ENCODE measurements at regions not wholly inside any gene's neighbourhood (a gene's known extent, or its start where the extent isn't known, plus 50 kb on each side); places are given as distances from the start of the nearest gene placed in this dataset.

DNA sequence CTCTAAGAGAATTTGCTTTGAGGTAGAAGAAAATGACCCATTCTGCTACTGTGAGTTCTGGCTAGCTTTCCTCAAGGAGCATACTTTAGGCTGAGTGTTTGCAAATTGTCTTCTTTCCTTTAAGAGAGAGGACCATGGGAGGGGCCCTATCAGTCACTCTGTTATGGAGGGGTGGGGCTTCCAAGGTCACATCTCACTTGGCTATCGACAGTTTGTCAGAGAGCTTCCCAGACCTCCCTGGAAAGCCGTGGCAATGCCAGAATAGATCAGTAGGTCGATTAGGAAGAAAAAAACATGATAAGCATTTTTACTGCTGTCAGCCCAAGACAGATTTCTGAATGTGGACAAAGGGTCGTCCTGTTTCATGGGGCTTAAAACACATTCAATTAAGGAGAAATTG lies 93.3 kb downstream of the OXGR1 start:
- POLR2A ChIA-PET: no interaction called here
- TF ChIP-seq, protein P1, sequence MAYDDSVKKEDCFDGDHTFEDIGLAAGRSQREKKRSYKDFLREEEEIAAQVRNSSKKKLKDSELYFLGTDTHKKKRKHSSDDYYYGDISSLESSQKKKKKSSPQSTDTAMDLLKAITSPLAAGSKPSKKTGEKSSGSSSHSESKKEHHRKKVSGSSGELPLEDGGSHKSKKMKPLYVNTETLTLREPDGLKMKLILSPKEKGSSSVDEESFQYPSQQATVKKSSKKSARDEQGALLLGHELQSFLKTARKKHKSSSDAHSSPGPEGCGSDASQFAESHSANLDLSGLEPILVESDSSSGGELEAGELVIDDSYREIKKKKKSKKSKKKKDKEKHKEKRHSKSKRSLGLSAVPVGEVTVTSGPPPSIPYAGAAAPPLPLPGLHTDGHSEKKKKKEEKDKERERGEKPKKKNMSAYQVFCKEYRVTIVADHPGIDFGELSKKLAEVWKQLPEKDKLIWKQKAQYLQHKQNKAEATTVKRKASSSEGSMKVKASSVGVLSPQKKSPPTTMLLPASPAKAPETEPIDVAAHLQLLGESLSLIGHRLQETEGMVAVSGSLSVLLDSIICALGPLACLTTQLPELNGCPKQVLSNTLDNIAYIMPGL (CRISPR knock-in tag; IDR thresholded peaks at IDR 0.05): no peak
- TF ChIP-seq, protein P2, sequence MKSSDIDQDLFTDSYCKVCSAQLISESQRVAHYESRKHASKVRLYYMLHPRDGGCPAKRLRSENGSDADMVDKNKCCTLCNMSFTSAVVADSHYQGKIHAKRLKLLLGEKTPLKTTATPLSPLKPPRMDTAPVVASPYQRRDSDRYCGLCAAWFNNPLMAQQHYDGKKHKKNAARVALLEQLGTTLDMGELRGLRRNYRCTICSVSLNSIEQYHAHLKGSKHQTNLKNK (CRISPR knock-in tag; IDR thresholded peaks at IDR 0.05): no peak
- TF ChIP-seq TEAD4 (CRISPR knock-in tag; IDR thresholded peaks at IDR 0.05): no peak
- TF ChIP-seq TP53 (CRISPR knock-in tag; IDR thresholded peaks at IDR 0.05): no peak
- TF ChIP-seq ZNF416 (CRISPR knock-in tag; IDR thresholded peaks at IDR 0.05): no peak
- TF ChIP-seq, protein P3, sequence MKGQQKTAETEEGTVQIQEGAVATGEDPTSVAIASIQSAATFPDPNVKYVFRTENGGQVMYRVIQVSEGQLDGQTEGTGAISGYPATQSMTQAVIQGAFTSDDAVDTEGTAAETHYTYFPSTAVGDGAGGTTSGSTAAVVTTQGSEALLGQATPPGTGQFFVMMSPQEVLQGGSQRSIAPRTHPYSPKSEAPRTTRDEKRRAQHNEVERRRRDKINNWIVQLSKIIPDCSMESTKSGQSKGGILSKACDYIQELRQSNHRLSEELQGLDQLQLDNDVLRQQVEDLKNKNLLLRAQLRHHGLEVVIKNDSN (CRISPR knock-in tag; IDR thresholded peaks at IDR 0.05): no peak
- Mint-ChIP-seq H3K27me3 (ENCODE audit: low read depth) (no peaks in the 10 kb centered on the region), H3K4me3 (no peak overlapping the region), H3K9me3 (peaks cover 3% of the 10 kb centered on the region), H3K36me3 (no peaks in the 10 kb centered on the region), H3K4me1 (peaks cover 33% of the 10 kb centered on the region), H3K27ac (no peak overlapping the region)
- ATAC-seq: peak; percentile 85
- CTCF ChIA-PET: no interaction called here
- DNase-seq (ENCODE audit: low spot score): peak; percentile 19

DNA sequence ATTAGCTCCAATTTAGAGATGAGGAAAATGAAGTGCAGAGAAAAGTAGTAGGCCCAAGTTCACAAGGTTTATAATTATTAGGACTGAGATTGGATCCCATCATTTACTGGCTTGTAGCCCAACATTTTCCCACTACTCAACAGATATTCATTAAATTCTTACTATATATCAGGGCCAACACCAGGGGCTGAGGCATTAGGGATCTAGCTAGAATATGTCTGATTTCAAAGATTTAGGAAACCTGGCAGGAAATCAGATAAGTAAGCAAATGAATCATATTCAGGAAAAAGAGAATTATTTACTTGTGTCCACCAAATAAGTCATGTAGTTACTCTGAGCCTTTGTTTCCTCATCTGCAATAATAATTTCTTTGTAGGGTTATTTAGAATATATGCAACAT lies 94.3 kb downstream of the OXGR1 start:
- H3K4me1 Mint-ChIP-seq: peaks cover 33% of the 10 kb centered on the region
- no peak overlapping the region for H3K4me3 Mint-ChIP-seq
- ChIA-PET POLR2A (no interaction called here), CTCF (no interaction called here)
- peaks cover 13% of the 10 kb centered on the region for H3K9me3 Mint-ChIP-seq
- H3K36me3 Mint-ChIP-seq: peaks cover 6% of the 10 kb centered on the region
- TF ChIP-seq, protein P4, sequence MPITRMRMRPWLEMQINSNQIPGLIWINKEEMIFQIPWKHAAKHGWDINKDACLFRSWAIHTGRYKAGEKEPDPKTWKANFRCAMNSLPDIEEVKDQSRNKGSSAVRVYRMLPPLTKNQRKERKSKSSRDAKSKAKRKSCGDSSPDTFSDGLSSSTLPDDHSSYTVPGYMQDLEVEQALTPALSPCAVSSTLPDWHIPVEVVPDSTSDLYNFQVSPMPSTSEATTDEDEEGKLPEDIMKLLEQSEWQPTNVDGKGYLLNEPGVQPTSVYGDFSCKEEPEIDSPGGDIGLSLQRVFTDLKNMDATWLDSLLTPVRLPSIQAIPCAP (CRISPR knock-in tag; IDR thresholded peaks at IDR 0.05): no peak
- TF ChIP-seq ZNF396 (CRISPR knock-in tag; IDR thresholded peaks at IDR 0.05; ENCODE audit: borderline replicate concordance) (no peak), TP53 (CRISPR knock-in tag; IDR thresholded peaks at IDR 0.05) (no peak)
- H3K27ac Mint-ChIP-seq: no peak overlapping the region
- no peak for ATAC-seq
- no peak for DNase-seq (ENCODE audit: low spot score)
- no peaks in the 10 kb centered on the region for H3K27me3 Mint-ChIP-seq (ENCODE audit: low read depth)

DNA sequence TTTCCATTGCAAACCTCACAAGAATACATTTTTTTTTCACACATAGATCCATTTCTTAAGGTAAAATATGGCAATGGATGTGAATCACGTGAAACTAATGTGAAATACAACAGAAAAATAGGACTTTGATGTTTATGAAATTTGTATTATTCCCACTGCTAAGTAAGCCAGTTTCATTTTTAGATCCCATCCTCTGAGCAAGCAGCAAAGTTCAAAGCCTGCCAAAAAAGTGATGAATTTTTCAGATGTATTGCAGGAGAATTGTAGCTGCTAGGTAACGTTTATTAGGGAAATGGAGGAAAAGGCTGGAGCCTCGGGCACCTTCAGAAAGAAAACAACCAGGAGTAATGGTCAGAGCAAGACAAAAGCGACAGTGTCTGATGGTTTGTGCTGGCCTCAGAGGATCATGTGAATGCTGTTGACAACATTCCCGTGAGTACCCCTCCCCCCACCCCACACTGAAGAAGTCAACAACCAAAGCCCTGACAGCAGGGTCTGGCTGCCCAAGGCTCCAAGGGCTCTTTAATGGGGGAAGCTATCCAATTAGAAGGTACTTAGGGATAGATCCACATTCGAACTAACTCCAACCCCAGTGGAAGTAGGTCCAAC lies 95.5 kb downstream of the OXGR1 start:
- peaks cover 24% of the 10 kb centered on the region for H3K4me1 Mint-ChIP-seq
- H3K27ac Mint-ChIP-seq: peak overlapping the region; percentile 82
- ATAC-seq (peak; percentile 65), DNase-seq (ENCODE audit: low spot score) (no peak)
- H3K36me3 Mint-ChIP-seq: peaks cover 10% of the 10 kb centered on the region
- no peak for TF ChIP-seq TEAD4 (CRISPR knock-in tag; IDR thresholded peaks at IDR 0.05)
- TF ChIP-seq FOXJ3 (CRISPR knock-in tag; IDR thresholded peaks at IDR 0.05; ENCODE audit: borderline replicate concordance): no peak
- no peak for TF ChIP-seq OVOL2 (CRISPR knock-in tag; IDR thresholded peaks at IDR 0.05; ENCODE audit: borderline replicate concordance)
- TF ChIP-seq GTF2I (CRISPR knock-in tag; conservative IDR thresholded peaks at IDR 0.05): no peak
- TF ChIP-seq, protein P5, sequence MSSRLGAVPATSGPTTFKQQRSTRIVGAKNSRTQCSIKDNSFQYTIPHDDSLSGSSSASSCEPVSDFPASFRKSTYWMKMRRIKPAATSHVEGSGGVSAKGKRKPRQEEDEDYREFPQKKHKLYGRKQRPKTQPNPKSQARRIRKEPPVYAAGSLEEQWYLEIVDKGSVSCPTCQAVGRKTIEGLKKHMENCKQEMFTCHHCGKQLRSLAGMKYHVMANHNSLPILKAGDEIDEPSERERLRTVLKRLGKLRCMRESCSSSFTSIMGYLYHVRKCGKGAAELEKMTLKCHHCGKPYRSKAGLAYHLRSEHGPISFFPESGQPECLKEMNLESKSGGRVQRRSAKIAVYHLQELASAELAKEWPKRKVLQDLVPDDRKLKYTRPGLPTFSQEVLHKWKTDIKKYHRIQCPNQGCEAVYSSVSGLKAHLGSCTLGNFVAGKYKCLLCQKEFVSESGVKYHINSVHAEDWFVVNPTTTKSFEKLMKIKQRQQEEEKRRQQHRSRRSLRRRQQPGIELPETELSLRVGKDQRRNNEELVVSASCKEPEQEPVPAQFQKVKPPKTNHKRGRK (CRISPR knock-in tag; IDR thresholded peaks at IDR 0.05; ENCODE audit: borderline replicate concordance): no peak
- TF ChIP-seq IRF2 (CRISPR knock-in tag; IDR thresholded peaks at IDR 0.05; ENCODE audit: borderline replicate concordance, low read depth): no peak
- no peak overlapping the region for H3K4me3 Mint-ChIP-seq
- no peaks in the 10 kb centered on the region for H3K27me3 Mint-ChIP-seq (ENCODE audit: low read depth)
- POLR2A ChIA-PET: no interaction called here
- CTCF ChIA-PET: no interaction called here
- H3K9me3 Mint-ChIP-seq: peaks cover 19% of the 10 kb centered on the region

DNA sequence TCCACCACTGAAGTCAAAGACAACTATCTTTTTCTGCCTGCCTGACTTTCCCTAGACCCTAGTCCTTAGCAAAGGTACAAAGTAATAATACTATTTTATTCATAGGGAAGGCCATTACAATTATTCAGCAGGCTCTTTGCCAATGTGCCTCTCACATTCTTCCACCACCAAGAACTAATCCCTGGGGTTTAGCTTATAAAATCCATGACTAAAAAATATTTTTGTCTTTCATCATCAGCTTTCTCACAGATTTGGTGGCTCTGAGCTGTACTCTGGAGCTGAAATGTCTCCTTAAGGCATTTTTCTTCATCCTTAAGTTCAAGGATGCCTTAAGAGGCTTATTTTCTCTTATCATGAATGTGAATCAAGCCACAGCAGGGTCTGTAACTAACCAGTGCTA lies 96.1 kb downstream of the OXGR1 start:
- H3K4me1 Mint-ChIP-seq: peaks cover 22% of the 10 kb centered on the region
- H3K36me3 Mint-ChIP-seq: peaks cover 10% of the 10 kb centered on the region
- H3K9me3 Mint-ChIP-seq: peaks cover 19% of the 10 kb centered on the region
- ATAC-seq: no peak
- H3K4me3 Mint-ChIP-seq: no peak overlapping the region
- no peak overlapping the region for H3K27ac Mint-ChIP-seq
- DNase-seq (ENCODE audit: low spot score): no peak
- no peaks in the 10 kb centered on the region for H3K27me3 Mint-ChIP-seq (ENCODE audit: low read depth)
- ChIA-PET POLR2A (no interaction called here), CTCF (no interaction called here)
- TF ChIP-seq JUN (CRISPR knock-in tag; IDR thresholded peaks at IDR 0.05) (no peak), RORB (CRISPR knock-in tag; IDR thresholded peaks at IDR 0.05) (no peak), ZNF416 (CRISPR knock-in tag; IDR thresholded peaks at IDR 0.05) (no peak), OVOL2 (CRISPR knock-in tag; IDR thresholded peaks at IDR 0.05; ENCODE audit: borderline replicate concordance) (no peak)
- TF ChIP-seq, protein P6, sequence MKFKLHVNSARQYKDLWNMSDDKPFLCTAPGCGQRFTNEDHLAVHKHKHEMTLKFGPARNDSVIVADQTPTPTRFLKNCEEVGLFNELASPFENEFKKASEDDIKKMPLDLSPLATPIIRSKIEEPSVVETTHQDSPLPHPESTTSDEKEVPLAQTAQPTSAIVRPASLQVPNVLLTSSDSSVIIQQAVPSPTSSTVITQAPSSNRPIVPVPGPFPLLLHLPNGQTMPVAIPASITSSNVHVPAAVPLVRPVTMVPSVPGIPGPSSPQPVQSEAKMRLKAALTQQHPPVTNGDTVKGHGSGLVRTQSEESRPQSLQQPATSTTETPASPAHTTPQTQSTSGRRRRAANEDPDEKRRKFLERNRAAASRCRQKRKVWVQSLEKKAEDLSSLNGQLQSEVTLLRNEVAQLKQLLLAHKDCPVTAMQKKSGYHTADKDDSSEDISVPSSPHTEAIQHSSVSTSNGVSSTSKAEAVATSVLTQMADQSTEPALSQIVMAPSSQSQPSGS (CRISPR knock-in tag; IDR thresholded peaks at IDR 0.05; ENCODE audit: borderline replicate concordance, low read depth): no peak
- TF ChIP-seq, protein P2 (CRISPR knock-in tag; IDR thresholded peaks at IDR 0.05): no peak
- TF ChIP-seq, protein P7, sequence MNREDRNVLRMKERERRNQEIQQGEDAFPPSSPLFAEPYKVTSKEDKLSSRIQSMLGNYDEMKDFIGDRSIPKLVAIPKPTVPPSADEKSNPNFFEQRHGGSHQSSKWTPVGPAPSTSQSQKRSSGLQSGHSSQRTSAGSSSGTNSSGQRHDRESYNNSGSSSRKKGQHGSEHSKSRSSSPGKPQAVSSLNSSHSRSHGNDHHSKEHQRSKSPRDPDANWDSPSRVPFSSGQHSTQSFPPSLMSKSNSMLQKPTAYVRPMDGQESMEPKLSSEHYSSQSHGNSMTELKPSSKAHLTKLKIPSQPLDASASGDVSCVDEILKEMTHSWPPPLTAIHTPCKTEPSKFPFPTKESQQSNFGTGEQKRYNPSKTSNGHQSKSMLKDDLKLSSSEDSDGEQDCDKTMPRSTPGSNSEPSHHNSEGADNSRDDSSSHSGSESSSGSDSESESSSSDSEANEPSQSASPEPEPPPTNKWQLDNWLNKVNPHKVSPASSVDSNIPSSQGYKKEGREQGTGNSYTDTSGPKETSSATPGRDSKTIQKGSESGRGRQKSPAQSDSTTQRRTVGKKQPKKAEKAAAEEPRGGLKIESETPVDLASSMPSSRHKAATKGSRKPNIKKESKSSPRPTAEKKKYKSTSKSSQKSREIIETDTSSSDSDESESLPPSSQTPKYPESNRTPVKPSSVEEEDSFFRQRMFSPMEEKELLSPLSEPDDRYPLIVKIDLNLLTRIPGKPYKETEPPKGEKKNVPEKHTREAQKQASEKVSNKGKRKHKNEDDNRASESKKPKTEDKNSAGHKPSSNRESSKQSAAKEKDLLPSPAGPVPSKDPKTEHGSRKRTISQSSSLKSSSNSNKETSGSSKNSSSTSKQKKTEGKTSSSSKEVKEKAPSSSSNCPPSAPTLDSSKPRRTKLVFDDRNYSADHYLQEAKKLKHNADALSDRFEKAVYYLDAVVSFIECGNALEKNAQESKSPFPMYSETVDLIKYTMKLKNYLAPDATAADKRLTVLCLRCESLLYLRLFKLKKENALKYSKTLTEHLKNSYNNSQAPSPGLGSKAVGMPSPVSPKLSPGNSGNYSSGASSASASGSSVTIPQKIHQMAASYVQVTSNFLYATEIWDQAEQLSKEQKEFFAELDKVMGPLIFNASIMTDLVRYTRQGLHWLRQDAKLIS (CRISPR knock-in tag; IDR thresholded peaks at IDR 0.05; ENCODE audit: borderline replicate concordance): no peak
